SW480 (cell line): ENCODE measurements at regions not wholly inside any gene's neighbourhood (a gene's known extent, or its start where the extent isn't known, plus 50 kb on each side); places are given as distances from the start of the nearest gene placed in this dataset.
"Not testable (repeated sequence)": the region's sequence is repeated elsewhere in the genome, so short reads cannot be mapped to it uniquely, and the experiment has no call there.

ENCODE experiments used
- DNase-seq: peaks from one replicate; pipeline ENCODE4 v3.0.0-alpha.2; 2016; ENCODE audit warnings: low spot score

DNA sequence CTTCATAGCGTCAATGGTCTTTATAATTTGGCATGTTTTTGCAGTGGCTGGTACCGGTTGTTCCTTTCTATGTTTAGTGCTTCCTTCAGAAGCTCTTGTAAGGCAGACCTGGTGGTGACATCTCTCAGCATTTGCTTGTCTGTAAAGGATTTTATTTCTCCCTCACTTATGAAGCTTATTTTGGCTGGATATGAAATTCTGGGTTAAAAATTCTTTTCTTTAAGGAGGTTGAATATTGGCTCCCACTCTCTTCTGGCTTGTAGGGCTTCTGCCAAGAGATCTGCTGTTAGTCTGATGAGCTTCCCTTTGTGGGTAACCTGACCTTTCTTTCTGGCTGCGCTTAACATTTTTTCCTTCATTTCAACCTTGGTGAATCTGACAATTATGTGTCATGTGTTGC lies 250.0 kb upstream of the CTNNB1 start:
- not testable (repeated sequence) for DNase-seq

DNA sequence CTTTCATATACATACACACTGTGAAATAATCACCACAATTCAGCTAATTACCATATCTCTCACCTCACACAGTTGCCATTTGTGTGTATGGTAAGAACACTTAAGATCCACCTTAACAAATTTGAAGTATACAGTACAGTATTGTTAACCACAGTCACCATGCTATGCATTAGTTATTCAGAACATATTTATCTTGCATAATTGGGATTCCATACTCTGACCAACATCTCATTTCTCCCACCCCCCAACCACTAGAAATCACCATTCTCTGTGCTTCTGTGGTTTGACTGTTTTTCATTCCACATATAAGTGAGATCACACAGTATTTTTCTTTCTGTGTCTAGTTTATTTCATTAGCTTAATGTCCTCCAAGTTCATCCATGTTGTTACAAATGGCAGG lies 247.7 kb upstream of the CTNNB1 start:
- DNase-seq: peak; percentile 40

DNA sequence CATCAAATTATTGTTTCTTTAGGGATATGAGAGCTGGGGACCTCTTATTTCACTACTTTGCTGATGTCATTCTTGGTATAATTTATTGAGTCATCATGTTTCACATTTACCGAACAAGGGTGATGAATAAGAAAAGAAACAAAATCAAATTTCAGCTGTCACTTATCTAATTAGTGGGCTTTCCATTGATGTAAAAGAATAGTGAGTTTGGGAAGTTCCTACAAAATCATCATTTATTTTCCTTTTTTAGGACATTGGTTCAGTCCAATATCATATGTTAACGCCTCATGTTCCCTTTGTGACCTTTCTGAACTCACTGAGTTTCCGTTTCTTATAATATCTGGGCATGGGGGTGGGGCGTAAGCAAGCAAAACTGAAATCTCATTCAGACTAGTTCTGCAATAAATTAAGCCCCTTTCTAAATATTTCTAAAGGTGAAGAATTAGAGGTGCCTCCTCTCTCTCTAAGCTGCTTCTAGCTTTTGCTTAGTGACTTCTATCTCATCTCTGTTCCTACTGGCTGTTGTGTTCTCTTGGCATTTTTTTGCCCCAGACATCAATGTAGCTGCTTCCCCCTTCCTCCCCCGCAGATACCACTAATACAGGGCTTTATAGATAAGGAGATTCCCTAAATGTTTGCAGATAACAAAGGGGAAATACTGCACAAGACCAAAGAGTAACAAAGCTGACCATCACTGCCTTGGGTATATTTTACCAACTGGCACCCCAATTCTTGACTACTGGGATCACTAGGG lies 238.0 kb upstream of the CTNNB1 start:
- no peak for DNase-seq

DNA sequence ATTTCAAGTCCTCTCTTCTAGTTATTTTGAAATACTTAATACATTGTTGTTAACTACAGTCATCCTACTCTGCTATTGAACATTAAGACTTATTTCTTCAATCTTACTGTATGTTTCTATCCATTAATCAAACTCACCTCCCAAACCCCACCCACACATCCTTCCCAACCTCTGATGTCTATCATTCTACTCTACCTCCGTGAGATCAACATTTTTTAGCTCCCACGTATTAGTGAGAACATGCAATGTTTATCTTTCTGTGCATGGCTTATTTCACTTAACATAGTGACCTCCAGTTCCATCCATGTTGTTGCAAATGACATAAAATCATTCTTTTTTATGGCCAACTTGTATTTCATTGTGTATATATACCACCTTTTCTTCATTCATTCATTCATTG lies 236.6 kb upstream of the CTNNB1 start:
- DNase-seq: no peak

DNA sequence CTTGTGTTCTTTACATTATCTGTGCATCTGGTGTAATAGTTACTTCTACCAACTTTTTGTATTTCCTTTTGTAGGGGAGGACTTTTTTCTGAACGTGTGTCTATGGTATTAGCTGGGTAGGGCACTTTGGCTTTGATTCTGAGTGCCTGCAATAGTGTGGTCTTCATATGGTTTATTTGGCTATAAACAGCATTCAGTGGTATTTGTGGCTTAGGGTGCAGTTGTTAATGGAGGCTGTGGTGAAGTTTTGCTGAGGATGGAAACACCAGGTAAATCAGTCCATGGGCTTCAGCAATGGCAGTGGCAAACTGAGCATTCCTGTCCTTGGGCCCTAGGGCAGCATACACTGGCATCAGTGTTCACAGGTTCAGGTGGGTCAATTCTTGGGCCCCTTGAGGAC lies 230.6 kb upstream of the CTNNB1 start:
- DNase-seq: peak; percentile 87

DNA sequence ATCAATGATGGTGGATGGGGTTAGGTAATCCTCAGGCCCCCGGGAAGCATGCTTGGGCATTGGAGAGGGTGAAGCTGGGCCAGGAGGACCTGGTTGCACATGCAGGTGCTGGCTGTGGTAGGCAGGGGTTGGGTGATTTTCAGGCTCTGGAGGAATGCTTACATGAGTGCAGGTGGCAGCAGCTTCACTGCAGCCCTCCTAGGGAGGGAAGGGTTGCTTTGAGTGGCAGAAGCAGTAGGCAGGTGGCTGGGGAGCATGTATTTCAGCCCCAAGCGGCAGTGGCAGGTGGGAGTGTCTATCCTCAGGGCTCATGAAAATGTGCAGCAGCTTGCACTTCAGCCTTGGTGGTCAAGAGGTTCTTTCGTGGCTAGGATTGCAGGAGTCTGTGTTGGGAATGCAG lies 230.0 kb upstream of the CTNNB1 start:
- peak; percentile 20 for DNase-seq

DNA sequence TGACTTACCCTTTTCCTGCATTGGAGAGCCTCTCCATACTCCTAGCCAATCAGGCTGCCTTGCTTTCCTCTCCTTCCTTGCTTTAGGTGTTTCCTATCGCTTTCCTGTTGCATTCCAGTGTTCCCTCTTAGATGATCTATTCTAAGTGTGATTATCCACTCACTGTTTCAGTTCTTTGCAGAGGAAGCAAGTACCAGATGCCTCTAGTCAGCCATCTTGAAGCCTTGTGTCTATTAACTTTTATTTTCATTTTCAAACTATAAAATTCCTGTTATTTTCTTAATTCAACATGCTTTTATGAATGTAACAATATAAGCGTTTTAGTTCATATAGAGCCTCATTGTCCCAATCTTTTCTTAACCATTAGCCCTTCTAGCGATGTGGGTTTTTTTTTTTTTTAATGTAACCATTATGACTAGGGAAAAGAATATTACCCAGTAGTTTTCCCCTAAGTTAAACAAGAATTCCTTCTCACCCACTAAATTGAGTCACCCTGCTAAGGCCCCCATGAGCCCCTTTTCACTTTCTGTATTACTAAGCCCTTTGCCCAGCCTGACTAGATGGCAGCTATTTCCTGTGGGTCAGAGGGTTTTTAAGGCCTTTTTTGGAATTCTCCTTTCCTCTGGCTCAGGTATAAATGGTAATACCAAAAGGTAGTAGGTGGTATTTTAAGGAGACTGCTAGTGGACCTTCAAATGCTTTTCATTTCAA lies 229.4 kb upstream of the CTNNB1 start:
- no peak for DNase-seq

DNA sequence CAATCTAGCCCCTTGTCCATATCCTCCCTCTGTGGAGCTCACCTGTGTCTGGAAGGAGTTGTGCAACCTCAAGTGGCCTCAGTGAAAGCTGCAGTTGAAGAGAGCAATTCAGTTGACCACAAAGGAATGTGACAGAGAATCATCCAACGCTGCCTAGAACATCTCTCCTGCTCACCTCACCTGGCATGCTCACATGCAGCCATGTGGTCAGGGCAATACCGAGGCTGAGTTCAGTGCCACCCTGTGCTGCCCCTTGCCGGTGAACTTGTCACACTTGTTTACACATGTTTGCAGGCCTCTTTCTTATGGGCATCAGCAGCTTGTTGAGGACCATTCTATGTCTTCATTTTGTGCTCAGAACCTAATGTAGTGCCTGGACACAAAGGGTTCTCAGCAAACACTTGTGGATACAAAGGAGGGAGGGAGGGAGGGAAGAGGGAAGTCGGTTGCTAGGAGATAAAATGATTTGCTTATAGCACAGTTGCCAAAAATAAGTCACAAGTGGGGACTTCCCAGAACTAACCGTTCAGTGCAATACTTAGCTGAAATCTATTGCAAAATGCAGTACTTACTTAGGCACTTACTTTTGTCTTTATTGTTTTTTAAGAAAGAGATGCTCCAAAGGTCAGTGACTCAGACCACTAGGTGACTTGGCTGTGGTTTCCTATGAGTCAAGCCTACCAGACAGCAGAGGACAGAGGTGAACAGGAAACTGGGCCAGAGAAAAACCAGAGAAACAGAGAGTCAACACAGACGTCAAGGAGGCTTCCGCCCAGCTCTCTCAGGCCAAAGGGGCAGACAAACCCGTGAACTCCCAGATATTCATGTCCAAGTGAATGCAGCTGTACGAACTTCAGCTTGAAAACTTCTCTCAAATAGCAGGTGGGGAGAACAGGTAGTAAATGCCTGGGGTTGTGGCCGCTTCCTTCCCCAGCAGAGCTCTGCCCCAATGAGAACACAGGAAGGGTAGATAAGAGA lies 227.8 kb upstream of the CTNNB1 start:
- peak; percentile 90 for DNase-seq

DNA sequence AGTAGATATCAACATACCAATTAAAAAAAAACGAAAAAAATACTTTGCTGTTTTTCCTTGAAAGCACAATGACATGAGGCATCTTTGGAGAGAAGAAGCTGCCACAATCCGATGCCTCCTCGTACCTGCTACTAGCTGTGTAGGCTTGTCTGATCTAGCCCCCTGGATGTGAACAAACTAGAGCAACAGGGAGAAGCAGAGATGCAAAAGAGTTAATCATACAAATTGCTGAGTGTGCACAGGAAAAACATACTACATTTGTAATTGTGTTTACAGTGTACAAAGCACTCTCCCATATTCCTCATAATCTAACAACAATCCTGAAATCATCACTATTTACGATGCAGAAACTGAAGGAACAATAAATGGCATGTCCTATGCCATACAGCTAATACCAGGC lies 227.0 kb upstream of the CTNNB1 start:
- DNase-seq: no peak

DNA sequence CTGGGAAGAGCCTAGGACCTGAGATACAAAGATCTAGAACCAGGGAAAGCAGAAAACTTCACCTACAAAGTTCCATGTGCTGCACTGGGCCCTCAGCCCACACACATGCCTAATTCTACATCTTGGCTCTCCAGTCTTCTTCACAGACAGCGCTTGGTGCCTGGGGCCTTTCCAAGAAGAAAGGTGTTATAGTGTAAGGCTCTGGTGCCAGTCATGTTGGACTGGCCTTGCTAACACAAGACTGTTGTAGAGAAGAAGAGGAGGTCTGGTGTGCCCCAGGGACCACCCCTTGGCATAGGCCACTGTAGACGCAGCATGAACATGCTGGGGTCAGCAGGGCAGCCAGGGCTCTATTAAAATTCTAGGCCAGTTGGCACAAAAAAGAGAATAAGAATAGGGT lies 226.2 kb upstream of the CTNNB1 start:
- no peak for DNase-seq

DNA sequence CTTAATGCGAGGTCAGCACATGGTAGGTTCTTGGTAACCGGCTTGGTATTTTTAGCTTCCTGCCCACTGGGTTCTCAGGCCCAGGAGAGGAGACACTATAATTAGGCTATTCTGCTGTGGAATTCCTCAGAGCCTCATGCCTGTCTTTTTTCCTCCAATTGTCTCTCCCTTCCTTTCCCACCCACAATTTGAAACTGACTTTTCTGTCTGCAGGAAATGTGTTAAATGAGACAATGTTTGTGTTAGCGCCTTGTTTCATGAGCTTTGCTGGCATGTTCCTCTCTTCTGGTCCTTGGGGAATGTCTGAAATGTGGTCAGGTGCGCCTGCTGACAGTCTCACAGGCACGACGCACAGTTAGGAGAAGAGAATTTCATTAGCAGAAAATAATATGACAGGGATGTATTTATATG lies 223.6 kb upstream of the CTNNB1 start:
- no peak for DNase-seq

DNA sequence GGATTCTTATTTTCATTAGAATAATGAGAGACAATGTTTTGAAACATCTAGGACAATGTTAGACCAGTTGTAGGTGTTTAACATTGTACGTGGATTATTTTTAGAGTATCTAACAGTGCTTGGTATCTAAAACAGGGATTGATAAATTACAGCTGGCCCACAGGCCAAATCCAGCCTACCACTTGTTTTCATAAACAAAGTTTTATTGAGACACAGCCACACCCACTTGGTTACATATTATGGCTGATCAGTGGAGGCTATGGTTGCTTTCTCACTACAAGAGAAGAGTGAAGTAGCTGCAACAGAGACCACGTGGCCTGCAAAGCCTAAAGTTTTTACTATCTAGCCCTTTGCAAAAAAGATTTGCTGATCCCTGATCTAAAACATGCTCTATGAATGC lies 223.1 kb upstream of the CTNNB1 start:
- no peak for DNase-seq

DNA sequence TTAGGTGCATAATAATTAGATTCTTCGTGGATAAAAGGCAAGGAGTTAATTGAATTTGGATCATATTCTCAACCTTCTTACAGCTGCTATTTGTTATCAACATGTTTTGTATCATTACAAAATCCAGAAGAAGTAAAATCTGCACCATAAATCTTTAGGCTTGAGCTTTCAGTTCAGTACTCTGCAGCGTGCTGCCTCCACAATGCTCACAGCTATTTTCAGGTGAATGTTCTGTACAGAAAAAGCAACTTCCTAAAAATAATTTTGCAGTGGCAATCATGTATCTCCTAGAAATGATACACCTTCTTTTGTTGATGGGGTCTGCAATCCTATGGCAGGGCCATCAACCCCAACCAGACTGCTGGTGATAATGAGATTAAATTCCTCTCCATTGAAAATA lies 220.9 kb upstream of the CTNNB1 start:
- no peak for DNase-seq

DNA sequence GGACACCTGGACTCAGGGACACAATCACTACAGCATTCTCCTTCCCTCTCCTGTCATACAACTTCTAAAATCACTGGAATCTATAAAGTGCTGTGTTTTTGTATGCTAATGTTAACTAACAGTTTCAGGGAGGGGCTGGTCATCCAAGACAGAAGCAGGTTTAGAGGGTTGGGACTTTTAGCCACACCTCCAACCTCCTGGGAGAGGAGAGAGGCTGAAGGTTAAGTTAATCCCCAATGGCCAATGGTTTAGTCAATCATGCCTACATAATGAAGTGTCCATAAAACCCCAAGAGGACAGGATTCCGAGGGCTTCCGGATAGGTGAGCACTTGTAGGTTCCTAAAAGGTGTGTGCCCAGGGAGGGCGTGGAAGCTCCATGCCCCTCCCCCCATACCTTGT lies 219.3 kb upstream of the CTNNB1 start:
- peak; percentile 35 for DNase-seq

DNA sequence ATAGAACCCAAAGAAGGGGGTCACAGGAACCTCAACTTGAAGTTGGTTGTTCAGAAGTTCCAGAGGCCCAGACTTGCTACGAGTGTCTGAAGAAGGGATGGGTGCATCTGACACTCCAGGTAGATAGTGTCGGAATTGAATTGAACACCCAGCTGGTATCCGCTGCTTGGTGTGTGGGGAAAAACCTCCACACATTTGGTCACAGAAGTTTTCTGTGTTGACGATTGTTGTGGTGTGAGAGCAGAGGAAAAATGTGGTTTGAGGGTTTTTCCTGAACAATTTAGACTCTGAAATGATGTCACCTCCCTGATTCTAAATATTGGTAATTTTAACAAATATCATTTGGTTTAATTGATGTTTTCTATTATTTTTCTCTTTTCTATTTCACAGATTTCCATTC lies 218.8 kb upstream of the CTNNB1 start:
- no peak for DNase-seq

DNA sequence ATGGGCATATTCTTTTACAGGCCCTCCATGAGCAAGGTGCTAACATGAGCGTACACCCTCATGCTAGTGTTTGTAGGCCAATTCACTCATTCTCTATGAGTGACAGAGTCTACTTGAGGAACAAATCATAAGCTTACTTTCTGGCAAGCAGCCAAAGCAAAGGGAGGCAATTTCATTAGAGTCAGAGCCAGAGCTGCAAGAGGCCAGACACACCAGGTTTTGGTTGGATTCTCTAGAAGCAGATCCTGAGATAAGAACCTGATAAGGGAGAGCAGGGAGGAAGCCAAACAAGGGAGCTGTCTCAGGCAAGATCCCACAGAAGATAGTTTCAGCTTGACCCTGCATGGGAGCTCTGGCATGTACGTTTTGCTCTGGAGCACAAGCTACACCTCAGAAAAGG lies 214.1 kb upstream of the CTNNB1 start:
- no peak for DNase-seq

DNA sequence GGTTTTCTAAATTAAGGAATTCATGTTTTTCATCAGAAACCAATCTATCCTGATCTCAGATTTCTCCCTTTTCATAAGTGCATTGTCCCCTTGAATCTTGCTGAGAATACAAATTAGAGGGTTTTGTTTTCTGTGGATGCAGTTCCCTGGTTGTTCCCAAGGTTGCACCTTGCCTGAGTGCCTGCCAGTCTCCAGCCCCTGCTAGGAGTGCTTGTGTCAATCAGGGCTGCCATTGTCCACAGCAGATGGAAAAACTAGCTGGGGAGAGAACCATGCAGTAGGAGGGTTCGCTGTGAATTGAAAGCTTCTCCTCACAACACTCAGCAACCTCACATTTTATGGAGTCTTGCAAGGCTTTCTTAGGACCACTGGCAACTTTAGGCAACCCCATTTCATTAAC lies 210.8 kb upstream of the CTNNB1 start:
- DNase-seq: no peak

DNA sequence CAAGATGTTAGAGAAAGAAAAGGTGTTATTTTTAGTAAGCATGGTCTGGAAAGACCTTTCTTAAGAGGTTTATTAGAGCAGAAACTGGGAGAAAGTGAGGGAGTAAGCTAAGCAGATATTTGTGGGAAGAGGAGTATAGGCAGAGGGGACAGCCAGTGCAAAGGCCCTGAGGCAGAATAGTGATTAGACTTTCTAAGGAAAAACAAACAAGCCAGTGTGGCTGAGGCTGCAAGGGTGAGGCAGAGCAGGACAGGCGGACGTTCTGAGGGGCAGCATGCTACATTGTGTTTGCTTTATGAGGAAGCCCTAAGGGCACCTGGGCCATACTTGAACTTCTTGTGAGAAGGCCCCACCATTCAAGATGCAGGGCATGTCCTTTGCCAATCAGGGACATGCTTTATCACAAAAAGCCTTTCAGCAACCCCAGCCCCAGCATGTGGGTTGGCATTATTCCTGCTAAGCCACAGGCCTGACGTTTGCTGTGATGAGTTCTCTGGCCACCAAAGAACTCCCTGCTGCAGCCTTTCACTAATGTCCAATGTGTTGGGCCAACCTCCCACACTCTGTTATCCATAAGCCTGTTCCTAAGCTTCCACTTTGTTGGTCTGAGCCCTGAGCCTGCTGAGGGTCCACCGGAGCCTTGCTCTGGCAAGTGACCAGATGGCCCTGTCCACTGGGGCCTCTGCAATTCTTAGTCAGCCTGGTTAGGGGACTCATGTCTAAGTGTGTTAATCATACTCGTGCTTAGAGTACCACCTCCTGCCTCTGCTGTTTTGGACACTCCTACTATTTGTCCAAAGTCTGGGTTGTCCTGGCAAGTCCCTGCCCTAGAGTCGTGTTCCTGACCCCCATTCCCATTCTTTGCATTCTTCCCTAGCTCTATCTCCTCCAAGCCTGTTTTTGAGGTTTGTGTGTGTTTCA lies 209.9 kb upstream of the CTNNB1 start:
- no peak for DNase-seq

DNA sequence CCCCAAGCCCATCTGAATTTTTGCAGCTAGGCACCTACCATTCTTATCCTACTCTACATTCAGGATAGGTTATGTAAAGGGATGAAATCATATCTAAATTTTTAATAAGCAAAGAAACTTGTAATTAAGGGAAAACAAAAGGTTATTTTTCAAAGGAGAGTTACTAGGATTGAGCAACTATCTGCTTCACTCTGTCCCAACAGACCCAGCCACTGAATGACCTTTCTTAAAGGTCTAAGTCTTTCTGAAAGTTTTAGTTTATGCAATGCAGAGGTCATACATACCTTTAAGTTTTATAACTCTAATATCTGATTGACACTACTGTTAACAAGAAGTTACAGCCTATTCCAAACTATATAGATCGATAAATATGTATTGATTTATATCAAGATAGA lies 209.2 kb upstream of the CTNNB1 start:
- DNase-seq: no peak

DNA sequence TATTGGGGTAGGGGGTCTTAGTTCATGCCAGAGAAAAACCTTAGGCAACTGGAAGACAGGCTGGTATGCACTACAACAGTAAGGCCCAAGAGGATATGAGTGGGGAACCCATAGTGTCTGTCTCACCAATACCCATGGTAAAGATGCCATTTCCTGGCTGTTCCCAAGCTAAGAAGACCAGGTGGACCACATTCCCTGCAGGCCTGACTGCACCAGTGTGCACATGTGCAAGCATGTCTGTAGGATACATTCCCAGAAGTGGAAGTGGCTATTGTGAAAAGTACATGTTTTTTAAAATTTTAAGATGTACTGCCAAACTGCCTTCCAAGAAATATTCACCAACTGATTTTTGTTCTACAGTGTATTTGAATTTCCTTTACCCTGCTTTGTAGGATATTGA lies 207.3 kb upstream of the CTNNB1 start:
- no peak for DNase-seq

DNA sequence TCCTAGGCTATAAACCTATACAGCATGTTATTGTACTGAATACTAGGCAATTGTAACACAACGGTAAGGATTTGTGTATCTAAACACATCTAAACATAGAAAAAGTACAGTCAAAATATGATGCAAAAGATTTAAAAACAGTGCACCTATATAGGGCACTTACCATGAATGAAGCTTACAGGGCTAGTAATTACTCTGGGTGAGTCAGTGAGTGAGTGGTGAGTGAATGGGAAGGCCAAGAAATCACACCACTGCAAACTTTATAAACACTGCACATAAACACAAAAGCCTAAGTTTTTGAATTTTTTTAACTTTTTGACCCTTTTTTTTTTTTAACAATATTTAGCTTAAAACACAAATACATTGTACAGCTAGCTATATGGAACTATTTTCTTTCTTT lies 204.7 kb upstream of the CTNNB1 start:
- no peak for DNase-seq

DNA sequence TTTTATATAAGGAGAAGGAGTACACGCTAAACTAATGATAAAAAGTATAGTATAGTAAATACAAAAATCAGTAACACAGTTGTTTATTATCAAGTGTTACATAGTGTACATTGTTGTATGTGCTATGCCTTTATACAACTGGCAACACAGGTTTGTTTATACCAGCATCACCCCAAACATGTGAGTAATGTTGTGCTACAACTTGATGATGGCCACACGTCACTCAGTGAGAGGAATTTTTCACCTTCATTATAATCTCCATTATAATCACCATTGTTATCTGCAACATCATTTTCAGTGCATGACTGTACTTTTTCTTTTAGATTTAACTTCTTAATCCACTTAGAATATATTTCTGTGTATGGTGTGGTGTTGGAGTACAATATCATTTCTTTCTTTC lies 204.0 kb upstream of the CTNNB1 start:
- no peak for DNase-seq
